ENCODE measurements at regions not wholly inside any gene's neighbourhood (a gene's known extent, or its start where the extent isn't known, plus 50 kb on each side); places are given as distances from the start of the nearest gene placed in this dataset.

- no peak overlapping the region for H3K4me3 ChIP-seq (replicated peaks; ENCODE audit: low read depth, low read length)
- no peak for DNase-seq (ENCODE audit: extremely low read depth, low read depth)
- no peak for TF ChIP-seq CTCF (IDR thresholded peaks at IDR 0.05; ENCODE audit: low read depth, low read length, missing control alignments)
Measured at GRCh38 chr2:111239107-111239506, 118.4 kb downstream of the BCL2L11 start.

- TF ChIP-seq CTCF (IDR thresholded peaks at IDR 0.05; ENCODE audit: low read depth, low read length, missing control alignments), result no peak
- DNase-seq (ENCODE audit: extremely low read depth, low read depth), result no peak
- no peak overlapping the region for H3K4me3 ChIP-seq (replicated peaks; ENCODE audit: low read depth, low read length)
Measured at GRCh38 chr2:111239581-111240249, 119.0 kb downstream of the BCL2L11 start.

- no peak overlapping the region for H3K4me3 ChIP-seq (replicated peaks; ENCODE audit: low read depth, low read length)
- no peak for TF ChIP-seq CTCF (IDR thresholded peaks at IDR 0.05; ENCODE audit: low read depth, low read length, missing control alignments)
- no peak for DNase-seq (ENCODE audit: extremely low read depth, low read depth)
Measured at GRCh38 chr2:111243295-111243694, 122.6 kb downstream of the BCL2L11 start.

GRCh38 chr2:111244864-111245263, 124.2 kb downstream of the BCL2L11 start:
- DNase-seq (ENCODE audit: extremely low read depth, low read depth), result no peak
- TF ChIP-seq CTCF (IDR thresholded peaks at IDR 0.05; ENCODE audit: low read depth, low read length, missing control alignments), result no peak
- H3K4me3 ChIP-seq (replicated peaks; ENCODE audit: low read depth, low read length), result no peak overlapping the region

GRCh38 chr2:111246620-111247061, 125.9 kb downstream of the BCL2L11 start:
- no peak for TF ChIP-seq CTCF (IDR thresholded peaks at IDR 0.05; ENCODE audit: low read depth, low read length, missing control alignments)
- H3K4me3 ChIP-seq (replicated peaks; ENCODE audit: low read depth, low read length), result no peak overlapping the region
- DNase-seq (ENCODE audit: extremely low read depth, low read depth), result no peak

- DNase-seq (ENCODE audit: extremely low read depth, low read depth), result no peak
- H3K4me3 ChIP-seq (replicated peaks; ENCODE audit: low read depth, low read length), result no peak overlapping the region
- TF ChIP-seq CTCF (IDR thresholded peaks at IDR 0.05; ENCODE audit: low read depth, low read length, missing control alignments), result no peak
Measured at GRCh38 chr2:111247491-111247890, 126.8 kb downstream of the BCL2L11 start.

- DNase-seq (ENCODE audit: extremely low read depth, low read depth), result no peak
- H3K4me3 ChIP-seq (replicated peaks; ENCODE audit: low read depth, low read length), result no peak overlapping the region
- no peak for TF ChIP-seq CTCF (IDR thresholded peaks at IDR 0.05; ENCODE audit: low read depth, low read length, missing control alignments)
Measured at GRCh38 chr2:111249806-111250205, 129.1 kb downstream of the BCL2L11 start.
